ENCODE measurements at regions not wholly inside any gene's neighbourhood (a gene's known extent, or its start where the extent isn't known, plus 50 kb on each side); places are given as distances from the start of the nearest gene placed in this dataset.
"Not testable (repeated sequence)": the region's sequence is repeated elsewhere in the genome, so short reads cannot be mapped to it uniquely, and the experiment has no call there.

DNA sequence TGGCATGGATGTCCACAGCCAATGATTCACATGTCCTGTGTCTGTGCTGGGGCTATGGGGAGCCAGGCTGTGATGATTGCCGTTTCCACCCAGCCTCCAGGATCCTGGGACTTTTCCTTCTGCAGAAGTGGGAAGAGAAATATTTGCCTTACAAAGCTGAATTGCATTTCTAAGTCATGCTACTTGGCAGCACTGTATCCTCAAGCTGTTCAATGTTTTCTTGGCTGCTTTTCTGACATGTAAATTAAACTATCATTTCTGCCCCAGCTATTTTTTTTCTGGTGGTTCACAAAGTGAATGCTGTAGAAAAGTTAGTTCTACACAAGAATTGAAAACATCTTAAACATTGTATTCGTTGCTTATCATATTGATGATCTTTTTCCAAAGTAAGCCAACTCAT, 51.9 kb upstream of the TCERG1L start:
- H3K9me3 ChIP-seq (ENCODE audit: control insufficient read depth in 3 of 3, low read length in 3 of 3): peaks cover 2 to 4% (median 3%) of the 10 kb centered on the region in 3 donors
- no peaks in the 10 kb centered on the region for H3K36me3 ChIP-seq (ENCODE audit: control insufficient read depth in 3 of 3, insufficient read depth in 3 of 3, low read length in 3 of 3)
- H3K27ac ChIP-seq (ENCODE audit: low read depth, low read length): no peak overlapping the region
- H3K27me3 ChIP-seq (ENCODE audit: control insufficient read depth in 3 of 3, insufficient read depth in 3 of 3, low read length in 3 of 3): peaks cover 0 to 8% (median 3%) of the 10 kb centered on the region in 3 donors
- H3K4me1 ChIP-seq (ENCODE audit: control insufficient read depth in 3 of 3, insufficient read depth in 3 of 3, low read length in 3 of 3): no peaks in the 10 kb centered on the region
- H3K4me3 ChIP-seq (ENCODE audit: low read length in 3 of 3): no peak overlapping the region
- H3K9ac ChIP-seq (ENCODE audit: low read depth in 1 of 3, low read length in 3 of 3): no peak overlapping the region

DNA sequence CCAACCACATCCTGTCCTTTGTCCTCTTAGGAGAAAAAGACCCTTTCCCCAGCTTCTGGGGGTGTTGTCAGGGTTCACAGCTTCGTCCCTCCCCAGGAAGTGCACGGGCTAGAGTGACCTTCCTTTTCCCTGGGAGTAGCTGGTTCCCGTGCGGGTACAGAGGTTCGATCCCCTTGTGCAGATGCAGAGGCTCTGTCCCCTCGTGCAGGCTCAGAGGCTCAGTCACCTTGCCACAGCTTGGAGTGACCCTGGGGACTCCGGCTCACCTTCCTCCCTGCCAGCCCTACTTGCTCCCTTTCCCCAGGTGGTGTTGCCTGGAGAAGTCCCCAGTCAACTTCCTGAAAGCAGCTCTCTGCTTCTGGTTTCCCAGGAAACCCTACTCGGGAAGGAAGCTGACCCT, 60.0 kb upstream of the TCERG1L start:
- Histone ChIP-seq H3K27me3 (ENCODE audit: control insufficient read depth in 3 of 3, insufficient read depth in 3 of 3, low read length in 3 of 3) (peaks cover 0 to 24% (median 9%) of the 10 kb centered on the region in 3 donors), H3K9me3 (ENCODE audit: control insufficient read depth in 3 of 3, low read length in 3 of 3) (peaks cover 2 to 8% (median 3%) of the 10 kb centered on the region in 3 donors), H3K27ac (ENCODE audit: low read depth, low read length) (no peak overlapping the region), H3K9ac (ENCODE audit: low read depth in 1 of 3, low read length in 3 of 3) (no peak overlapping the region), H3K4me3 (ENCODE audit: low read length in 3 of 3) (no peak overlapping the region), H3K4me1 (ENCODE audit: control insufficient read depth in 3 of 3, insufficient read depth in 3 of 3, low read length in 3 of 3) (no peaks in the 10 kb centered on the region), H3K36me3 (ENCODE audit: control insufficient read depth in 3 of 3, insufficient read depth in 3 of 3, low read length in 3 of 3) (no peaks in the 10 kb centered on the region)

DNA sequence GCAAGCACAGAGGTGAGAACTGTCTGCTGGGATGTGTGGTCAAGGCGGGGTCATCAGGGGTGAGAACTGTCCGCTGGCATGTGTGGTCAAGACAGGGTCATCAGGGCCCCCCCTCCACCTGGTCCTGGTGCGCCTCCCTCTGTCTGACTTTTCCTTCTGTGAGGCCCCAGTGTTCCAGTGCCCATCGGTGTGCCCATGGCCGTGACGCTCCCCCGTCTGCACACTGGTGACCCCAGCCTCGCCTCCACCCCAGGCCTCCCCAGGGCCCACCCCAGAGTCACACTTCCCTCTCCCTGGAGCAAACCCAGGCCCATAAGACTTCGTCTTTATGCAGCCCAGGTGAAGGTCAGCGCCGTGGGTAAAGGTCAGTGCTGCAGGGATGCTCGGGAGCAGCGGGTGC, 70.1 kb upstream of the TCERG1L start:
- H3K9me3 ChIP-seq (ENCODE audit: control insufficient read depth in 3 of 3, low read length in 3 of 3): peaks cover 0 to 2% (median 0%) of the 10 kb centered on the region in 3 donors
- H3K4me3 ChIP-seq (ENCODE audit: low read length in 3 of 3): no peak overlapping the region
- H3K4me1 ChIP-seq (ENCODE audit: control insufficient read depth in 3 of 3, insufficient read depth in 3 of 3, low read length in 3 of 3): no peaks in the 10 kb centered on the region
- no peak overlapping the region for H3K27ac ChIP-seq (ENCODE audit: low read depth, low read length)
- peaks cover 4 to 34% (median 4%) of the 10 kb centered on the region in 3 donors for H3K27me3 ChIP-seq (ENCODE audit: control insufficient read depth in 3 of 3, insufficient read depth in 3 of 3, low read length in 3 of 3)
- H3K36me3 ChIP-seq (ENCODE audit: control insufficient read depth in 3 of 3, insufficient read depth in 3 of 3, low read length in 3 of 3): no peaks in the 10 kb centered on the region
- no peak overlapping the region for H3K9ac ChIP-seq (ENCODE audit: low read depth in 1 of 3, low read length in 3 of 3)

DNA sequence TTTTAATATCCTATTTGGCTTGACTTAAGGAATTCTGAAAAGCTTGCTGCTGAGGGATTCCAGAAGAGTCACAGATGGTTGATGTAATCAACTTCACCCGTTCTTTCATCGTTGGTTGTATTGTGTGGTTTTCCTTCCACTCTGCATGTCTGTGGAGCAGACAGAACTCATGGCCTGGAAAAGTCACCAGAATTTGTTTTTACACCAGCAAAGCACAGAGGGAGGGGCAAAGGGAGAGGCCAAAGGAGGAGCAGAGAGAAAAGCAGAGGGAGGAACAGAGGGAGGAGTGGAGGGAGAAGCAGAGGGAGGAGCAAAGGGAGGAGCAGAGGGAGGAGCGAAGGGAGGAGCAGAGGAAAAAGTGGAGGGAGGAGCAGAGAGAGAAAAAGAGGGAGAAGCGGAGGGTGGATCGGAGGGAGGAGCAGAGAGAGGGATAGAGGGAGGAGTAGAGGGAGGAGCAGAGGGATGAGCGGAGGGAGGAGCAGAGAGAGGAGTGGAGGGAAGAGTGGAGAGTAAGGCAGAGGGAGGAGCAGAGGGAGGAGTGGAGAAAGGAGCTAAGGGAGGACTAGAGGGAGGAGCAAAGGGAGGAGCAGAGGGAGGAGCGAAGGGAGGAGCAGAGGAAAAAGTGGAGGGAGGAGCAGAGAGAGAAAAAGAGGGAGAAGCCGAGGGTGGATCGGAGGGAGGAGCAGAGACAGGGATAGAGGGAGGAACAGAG, 73.8 kb upstream of the TCERG1L start:
- not testable (repeated sequence) for H3K36me3 ChIP-seq (ENCODE audit: control insufficient read depth in 3 of 3, insufficient read depth in 3 of 3, low read length in 3 of 3); H3K4me1 ChIP-seq (ENCODE audit: control insufficient read depth in 3 of 3, insufficient read depth in 3 of 3, low read length in 3 of 3); H3K27ac ChIP-seq (ENCODE audit: low read depth, low read length); H3K9ac ChIP-seq (ENCODE audit: low read depth in 1 of 3, low read length in 3 of 3); H3K4me3 ChIP-seq (ENCODE audit: low read length in 3 of 3); H3K9me3 ChIP-seq (ENCODE audit: control insufficient read depth in 3 of 3, low read length in 3 of 3)
- H3K27me3 ChIP-seq (ENCODE audit: control insufficient read depth in 3 of 3, insufficient read depth in 3 of 3, low read length in 3 of 3): peaks cover 4 to 27% (median 12%) of the 10 kb centered on the region in 3 donors

DNA sequence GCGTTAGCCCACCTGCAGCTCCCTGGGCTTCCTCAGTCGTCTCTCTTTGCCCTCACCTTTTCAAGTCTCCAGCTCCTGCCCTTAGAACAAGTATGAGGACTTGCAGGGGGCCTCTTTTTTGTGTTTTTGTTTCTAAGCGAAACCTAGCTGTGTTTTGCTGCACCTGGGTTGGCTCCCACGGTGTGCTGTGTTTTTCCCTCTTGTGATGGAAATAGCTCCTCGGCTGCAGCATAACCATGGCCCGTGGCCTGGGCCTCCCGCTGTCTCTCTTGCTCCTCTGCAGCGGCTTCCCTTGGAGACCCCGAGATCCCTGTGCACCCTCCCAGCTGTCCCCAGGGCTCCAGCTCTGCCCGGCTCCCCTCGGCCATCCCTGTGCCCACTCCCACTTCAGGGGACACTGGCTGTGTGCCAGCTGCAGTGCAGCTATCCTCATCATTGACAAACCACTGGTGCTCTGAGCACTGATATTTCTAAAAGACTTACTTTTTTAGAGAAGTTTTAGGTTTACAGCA, 75.6 kb upstream of the TCERG1L start:
- H3K4me1 ChIP-seq (ENCODE audit: control insufficient read depth in 3 of 3, insufficient read depth in 3 of 3, low read length in 3 of 3): no peaks in the 10 kb centered on the region
- H3K27ac ChIP-seq (ENCODE audit: low read depth, low read length): no peak overlapping the region
- H3K4me3 ChIP-seq (ENCODE audit: low read length in 3 of 3): no peak overlapping the region
- H3K27me3 ChIP-seq (ENCODE audit: control insufficient read depth in 3 of 3, insufficient read depth in 3 of 3, low read length in 3 of 3): peaks cover 0 to 22% (median 7%) of the 10 kb centered on the region in 3 donors
- no peak overlapping the region for H3K9ac ChIP-seq (ENCODE audit: low read depth in 1 of 3, low read length in 3 of 3)
- H3K9me3 ChIP-seq (ENCODE audit: control insufficient read depth in 3 of 3, low read length in 3 of 3): no peaks in the 10 kb centered on the region
- no peaks in the 10 kb centered on the region for H3K36me3 ChIP-seq (ENCODE audit: control insufficient read depth in 3 of 3, insufficient read depth in 3 of 3, low read length in 3 of 3)

DNA sequence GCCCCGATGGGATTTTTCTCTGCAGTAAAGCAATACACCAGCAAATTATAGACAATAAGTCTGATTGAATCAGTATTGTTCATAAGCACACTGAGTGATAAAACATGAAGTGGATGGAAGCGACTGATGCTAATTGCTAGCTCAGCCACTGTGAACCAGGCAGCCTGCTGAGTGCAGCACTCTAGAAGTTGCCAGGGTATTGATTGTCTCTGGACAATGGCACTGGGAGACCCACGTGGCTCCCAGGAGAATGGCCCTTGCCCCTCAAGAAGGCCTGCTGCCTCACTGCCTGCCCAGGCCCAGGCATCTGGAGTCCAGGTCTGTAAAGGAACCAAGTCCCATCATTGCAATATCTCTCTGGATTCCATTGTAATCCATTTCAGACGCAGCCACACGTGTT, 80.4 kb upstream of the TCERG1L start:
- no peaks in the 10 kb centered on the region for H3K36me3 ChIP-seq (ENCODE audit: control insufficient read depth in 3 of 3, insufficient read depth in 3 of 3, low read length in 3 of 3)
- no peak overlapping the region for H3K27ac ChIP-seq (ENCODE audit: low read depth, low read length)
- no peaks in the 10 kb centered on the region for H3K9me3 ChIP-seq (ENCODE audit: control insufficient read depth in 3 of 3, low read length in 3 of 3)
- peaks cover 0 to 2% (median 0%) of the 10 kb centered on the region in 3 donors for H3K4me1 ChIP-seq (ENCODE audit: control insufficient read depth in 3 of 3, insufficient read depth in 3 of 3, low read length in 3 of 3)
- H3K9ac ChIP-seq (ENCODE audit: low read depth in 1 of 3, low read length in 3 of 3): no peak overlapping the region
- peaks cover 0 to 14% (median 14%) of the 10 kb centered on the region in 3 donors for H3K27me3 ChIP-seq (ENCODE audit: control insufficient read depth in 3 of 3, insufficient read depth in 3 of 3, low read length in 3 of 3)
- H3K4me3 ChIP-seq (ENCODE audit: low read length in 3 of 3): no peak overlapping the region

DNA sequence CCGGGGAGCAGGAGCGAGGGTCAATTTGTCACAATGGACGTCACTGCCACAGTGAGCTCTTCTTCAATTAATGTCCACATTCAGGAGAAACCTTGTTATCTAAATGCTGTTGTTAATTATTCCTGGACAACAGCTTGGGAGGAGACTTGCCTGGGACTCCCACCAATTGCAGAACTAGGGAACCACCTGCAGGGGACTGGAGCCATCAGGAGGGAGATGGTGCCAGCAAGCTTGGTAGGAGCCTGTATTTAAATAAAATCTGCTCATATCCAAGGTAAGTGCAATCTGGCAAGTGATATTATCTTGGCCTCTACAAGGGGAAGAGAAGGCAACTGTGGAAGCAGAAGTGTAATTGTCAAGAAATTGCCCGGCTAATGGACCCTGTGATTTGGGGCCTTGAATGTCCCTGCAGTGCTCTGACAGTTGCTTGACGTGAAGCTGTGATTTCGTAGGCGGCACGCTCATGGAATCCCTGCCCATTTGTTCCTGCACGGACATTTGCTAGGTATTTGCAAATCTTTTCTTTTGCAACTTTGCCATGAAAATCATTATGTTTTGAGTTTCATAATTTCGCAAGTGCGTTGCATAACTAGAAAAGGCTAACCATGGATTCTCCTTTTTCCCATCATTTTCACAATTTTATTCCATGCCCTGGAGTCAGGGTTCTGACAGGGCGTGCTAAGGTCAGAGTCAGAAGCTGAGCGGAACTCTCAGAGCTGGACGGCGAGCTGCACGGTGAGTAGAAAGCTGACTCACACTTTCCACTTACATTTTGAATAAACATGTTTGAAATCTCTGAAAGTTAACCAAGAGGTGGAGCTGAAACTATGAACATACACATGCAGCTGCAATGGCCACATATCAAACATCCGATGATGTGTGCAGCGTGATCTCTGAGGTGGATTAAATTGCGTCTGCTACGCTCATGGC, 84.9 kb upstream of the TCERG1L start:
- H3K9me3 ChIP-seq (ENCODE audit: control insufficient read depth in 3 of 3, low read length in 3 of 3): no peaks in the 10 kb centered on the region
- peaks cover 0 to 2% (median 0%) of the 10 kb centered on the region in 3 donors for H3K4me1 ChIP-seq (ENCODE audit: control insufficient read depth in 3 of 3, insufficient read depth in 3 of 3, low read length in 3 of 3)
- no peak overlapping the region for H3K27ac ChIP-seq (ENCODE audit: low read depth, low read length)
- H3K4me3 ChIP-seq (ENCODE audit: low read length in 3 of 3): no peak overlapping the region
- peak overlapping the region in 1 of 3 donors; percentile 16 for H3K9ac ChIP-seq (ENCODE audit: low read depth in 1 of 3, low read length in 3 of 3)
- H3K36me3 ChIP-seq (ENCODE audit: control insufficient read depth in 3 of 3, insufficient read depth in 3 of 3, low read length in 3 of 3): no peaks in the 10 kb centered on the region
- H3K27me3 ChIP-seq (ENCODE audit: control insufficient read depth in 3 of 3, insufficient read depth in 3 of 3, low read length in 3 of 3): peaks cover 0 to 30% (median 15%) of the 10 kb centered on the region in 3 donors

DNA sequence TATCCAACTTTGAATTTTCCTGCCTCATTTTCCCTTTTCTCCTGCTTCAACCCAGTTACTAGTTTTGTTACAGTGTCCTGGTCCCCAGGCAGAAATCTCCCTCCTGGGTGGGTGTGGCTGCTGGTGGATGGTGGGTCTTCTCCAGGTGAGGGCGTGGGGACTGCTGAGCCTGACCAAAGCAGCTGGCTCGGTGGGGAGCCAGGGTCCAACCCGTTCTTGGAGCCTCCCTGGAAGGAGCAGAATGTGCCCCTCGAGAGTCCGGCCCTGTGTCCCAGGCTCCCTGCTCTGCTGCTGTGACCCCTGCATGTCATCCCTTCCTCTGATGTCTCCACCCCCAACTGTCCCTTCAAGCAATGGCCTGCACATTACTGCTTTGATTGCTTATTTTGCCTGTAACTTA, 86.6 kb upstream of the TCERG1L start:
- H3K27me3 ChIP-seq (ENCODE audit: control insufficient read depth in 3 of 3, insufficient read depth in 3 of 3, low read length in 3 of 3): peaks cover 5 to 38% (median 23%) of the 10 kb centered on the region in 3 donors
- no peak overlapping the region for H3K27ac ChIP-seq (ENCODE audit: low read depth, low read length)
- H3K9ac ChIP-seq (ENCODE audit: low read depth in 1 of 3, low read length in 3 of 3): no peak overlapping the region
- H3K4me1 ChIP-seq (ENCODE audit: control insufficient read depth in 3 of 3, insufficient read depth in 3 of 3, low read length in 3 of 3): peaks cover 0 to 2% (median 0%) of the 10 kb centered on the region in 3 donors
- no peak overlapping the region for H3K4me3 ChIP-seq (ENCODE audit: low read length in 3 of 3)
- H3K36me3 ChIP-seq (ENCODE audit: control insufficient read depth in 3 of 3, insufficient read depth in 3 of 3, low read length in 3 of 3): no peaks in the 10 kb centered on the region
- no peaks in the 10 kb centered on the region for H3K9me3 ChIP-seq (ENCODE audit: control insufficient read depth in 3 of 3, low read length in 3 of 3)

DNA sequence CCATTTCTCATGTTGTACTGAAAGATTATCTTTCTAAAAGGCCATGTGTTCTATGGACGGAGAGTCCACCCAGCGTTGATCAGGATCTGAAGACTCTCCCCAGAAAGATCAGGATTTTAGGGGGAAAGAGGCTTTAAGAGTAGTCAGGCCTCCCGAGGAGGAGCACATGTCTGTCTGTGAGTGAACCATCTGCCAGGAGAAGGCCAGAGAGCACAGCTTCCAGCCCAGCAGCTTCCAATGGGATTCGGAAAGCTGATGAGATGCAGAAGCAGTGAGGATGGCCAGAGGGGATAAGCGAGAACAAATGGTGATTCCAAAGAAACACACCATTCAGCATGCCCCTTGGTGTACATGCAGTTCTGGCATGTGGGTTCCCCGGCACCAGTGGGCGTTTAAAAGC, 88.5 kb upstream of the TCERG1L start:
- Histone ChIP-seq H3K4me1 (ENCODE audit: control insufficient read depth in 3 of 3, insufficient read depth in 3 of 3, low read length in 3 of 3) (peaks cover 0 to 2% (median 0%) of the 10 kb centered on the region in 3 donors), H3K9me3 (ENCODE audit: control insufficient read depth in 3 of 3, low read length in 3 of 3) (no peaks in the 10 kb centered on the region), H3K27ac (ENCODE audit: low read depth, low read length) (no peak overlapping the region), H3K4me3 (ENCODE audit: low read length in 3 of 3) (no peak overlapping the region), H3K27me3 (ENCODE audit: control insufficient read depth in 3 of 3, insufficient read depth in 3 of 3, low read length in 3 of 3) (peaks cover 5 to 38% (median 22%) of the 10 kb centered on the region in 3 donors), H3K36me3 (ENCODE audit: control insufficient read depth in 3 of 3, insufficient read depth in 3 of 3, low read length in 3 of 3) (no peaks in the 10 kb centered on the region), H3K9ac (ENCODE audit: low read depth in 1 of 3, low read length in 3 of 3) (no peak overlapping the region)

DNA sequence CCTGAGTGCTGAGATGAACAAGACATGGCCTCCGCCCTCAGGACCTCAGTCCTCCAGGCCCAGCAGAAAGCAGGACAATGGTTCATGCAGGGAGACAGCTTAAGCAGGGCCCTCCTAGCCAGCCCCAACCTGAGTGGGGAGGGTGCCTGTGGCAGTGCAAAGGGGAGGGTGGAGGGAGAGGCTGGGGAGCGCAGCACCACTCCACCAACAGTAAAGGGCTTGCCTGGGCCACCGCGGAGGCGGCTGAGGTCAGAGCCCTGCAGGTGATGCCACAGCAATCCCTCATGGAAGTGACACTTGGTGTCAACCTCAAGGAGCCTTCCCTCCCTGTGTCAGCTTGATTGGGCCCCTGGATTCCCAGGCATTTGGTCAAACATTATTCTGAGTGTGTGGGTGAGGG, 89.0 kb upstream of the TCERG1L start:
- peaks cover 5 to 38% (median 22%) of the 10 kb centered on the region in 3 donors for H3K27me3 ChIP-seq (ENCODE audit: control insufficient read depth in 3 of 3, insufficient read depth in 3 of 3, low read length in 3 of 3)
- no peaks in the 10 kb centered on the region for H3K9me3 ChIP-seq (ENCODE audit: control insufficient read depth in 3 of 3, low read length in 3 of 3)
- H3K9ac ChIP-seq (ENCODE audit: low read depth in 1 of 3, low read length in 3 of 3): no peak overlapping the region
- no peak overlapping the region for H3K27ac ChIP-seq (ENCODE audit: low read depth, low read length)
- no peak overlapping the region for H3K4me3 ChIP-seq (ENCODE audit: low read length in 3 of 3)
- H3K4me1 ChIP-seq (ENCODE audit: control insufficient read depth in 3 of 3, insufficient read depth in 3 of 3, low read length in 3 of 3): peaks cover 0 to 2% (median 0%) of the 10 kb centered on the region in 3 donors
- H3K36me3 ChIP-seq (ENCODE audit: control insufficient read depth in 3 of 3, insufficient read depth in 3 of 3, low read length in 3 of 3): no peaks in the 10 kb centered on the region
